Medulla oblongata (tissue), 1 donor: ENCODE measurements at regions not wholly inside any gene's neighbourhood (a gene's known extent, or its start where the extent isn't known, plus 50 kb on each side); places are given as distances from the start of the nearest gene placed in this dataset.
"Not testable (repeated sequence)": the region's sequence is repeated elsewhere in the genome, so short reads cannot be mapped to it uniquely, and the experiment has no call there.

Experiments used
- DNase-seq: peaks from one replicate; pipeline ENCODE4 v3.0.0-alpha.2; 2015; ENCODE audit errors: extremely low spot score

- no peak for DNase-seq
Observed at GRCh38 chr17:71430281-71430680, 690.5 kb upstream of the SOX9 start.

- no peak for DNase-seq
Observed at GRCh38 chr17:71431146-71431545, 689.7 kb upstream of the SOX9 start.

GRCh38 chr17:71432378-71433315 lies 688.2 kb upstream of the SOX9 start:
- no peak for DNase-seq

GRCh38 chr17:71434716-71435115 lies 686.1 kb upstream of the SOX9 start:
- DNase-seq, result no peak

GRCh38 chr17:71436479-71436878 lies 684.3 kb upstream of the SOX9 start:
- no peak for DNase-seq

GRCh38 chr17:71437166-71437565 lies 683.7 kb upstream of the SOX9 start:
- DNase-seq, result no peak

GRCh38 chr17:71438631-71439146 lies 682.1 kb upstream of the SOX9 start:
- no peak for DNase-seq

- no peak for DNase-seq
Observed at GRCh38 chr17:71440513-71440912, 680.3 kb upstream of the SOX9 start.

GRCh38 chr17:71441098-71441497 lies 679.7 kb upstream of the SOX9 start:
- DNase-seq, result no peak

GRCh38 chr17:71444078-71444477 lies 676.7 kb upstream of the SOX9 start:
- no peak for DNase-seq

GRCh38 chr17:71446645-71447437 lies 674.0 kb upstream of the SOX9 start:
- no peak for DNase-seq

- DNase-seq, result no peak
Observed at GRCh38 chr17:71447644-71448043, 673.2 kb upstream of the SOX9 start.

- DNase-seq, result not testable (repeated sequence)
Observed at GRCh38 chr17:71450657-71451056, 670.2 kb upstream of the SOX9 start.

- no peak for DNase-seq
Observed at GRCh38 chr17:71453876-71454422, 666.9 kb upstream of the SOX9 start.

- no peak for DNase-seq
Observed at GRCh38 chr17:71455219-71455618, 665.6 kb upstream of the SOX9 start.

- no peak for DNase-seq
Observed at GRCh38 chr17:71458322-71458721, 662.5 kb upstream of the SOX9 start.

GRCh38 chr17:71460943-71461342 lies 659.9 kb upstream of the SOX9 start:
- DNase-seq, result peak; percentile 40

GRCh38 chr17:71461498-71462169 lies 659.2 kb upstream of the SOX9 start:
- no peak for DNase-seq

- no peak for DNase-seq
Observed at GRCh38 chr17:71464241-71464640, 656.6 kb upstream of the SOX9 start.

GRCh38 chr17:71464751-71465150 lies 656.1 kb upstream of the SOX9 start:
- no peak for DNase-seq

- no peak for DNase-seq
Observed at GRCh38 chr17:71467719-71468118, 653.1 kb upstream of the SOX9 start.

- DNase-seq, result no peak
Observed at GRCh38 chr17:71470062-71470461, 650.8 kb upstream of the SOX9 start.
